A673 (cell line): ENCODE measurements at regions not wholly inside any gene's neighbourhood (a gene's known extent, or its start where the extent isn't known, plus 50 kb on each side); places are given as distances from the start of the nearest gene placed in this dataset.

Experiments
- EZH2 ChIP-seq: fragments of 200-600 bp; sonication (generic); IDR thresholded peaks from 2 replicates; pipeline ENCODE4 v1.6.1; 2017; ENCODE audit warnings: borderline replicate concordance, low read depth, mild to moderate bottlenecking, mixed read lengths, antibody characterized with exemption, low read length; ENCODE audit not compliant: poor library complexity, severe bottlenecking
- TF ChIP-seq, protein P1 (sequence below): fragments of 300-800, 200-600 bp; sonication (generic); conservative IDR thresholded peaks from 2 replicates; pipeline ENCODE4 v1.5.1; 2017; ENCODE audit warnings: low read depth, mild to moderate bottlenecking, antibody characterized with exemption, low read length, moderate library complexity, mixed read lengths

GRCh38 chr3:17994167-17994566 is 251.7 kb upstream of the TBC1D5 start:
- TF ChIP-seq, protein P1, sequence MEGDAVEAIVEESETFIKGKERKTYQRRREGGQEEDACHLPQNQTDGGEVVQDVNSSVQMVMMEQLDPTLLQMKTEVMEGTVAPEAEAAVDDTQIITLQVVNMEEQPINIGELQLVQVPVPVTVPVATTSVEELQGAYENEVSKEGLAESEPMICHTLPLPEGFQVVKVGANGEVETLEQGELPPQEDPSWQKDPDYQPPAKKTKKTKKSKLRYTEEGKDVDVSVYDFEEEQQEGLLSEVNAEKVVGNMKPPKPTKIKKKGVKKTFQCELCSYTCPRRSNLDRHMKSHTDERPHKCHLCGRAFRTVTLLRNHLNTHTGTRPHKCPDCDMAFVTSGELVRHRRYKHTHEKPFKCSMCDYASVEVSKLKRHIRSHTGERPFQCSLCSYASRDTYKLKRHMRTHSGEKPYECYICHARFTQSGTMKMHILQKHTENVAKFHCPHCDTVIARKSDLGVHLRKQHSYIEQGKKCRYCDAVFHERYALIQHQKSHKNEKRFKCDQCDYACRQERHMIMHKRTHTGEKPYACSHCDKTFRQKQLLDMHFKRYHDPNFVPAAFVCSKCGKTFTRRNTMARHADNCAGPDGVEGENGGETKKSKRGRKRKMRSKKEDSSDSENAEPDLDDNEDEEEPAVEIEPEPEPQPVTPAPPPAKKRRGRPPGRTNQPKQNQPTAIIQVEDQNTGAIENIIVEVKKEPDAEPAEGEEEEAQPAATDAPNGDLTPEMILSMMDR = no peak
- TF ChIP-seq EZH2 = no peak
